ENCODE measurements at regions not wholly inside any gene's neighbourhood (a gene's known extent, or its start where the extent isn't known, plus 50 kb on each side); places are given as distances from the start of the nearest gene placed in this dataset.

- TF ChIP-seq SPI1 (IDR thresholded peaks at IDR 0.05; ENCODE audit: borderline replicate concordance, insufficient read depth, low read depth, low read length) (no peak), BCLAF1 (IDR thresholded peaks at IDR 0.05) (no peak), SUPT20H (IDR thresholded peaks at IDR 0.05; ENCODE audit: borderline replicate concordance, control insufficient read depth, low read depth, low read length) (no peak)
Measured at GRCh38 chr3:69458803-69459365, 73.0 kb upstream of the FRMD4B start.
